ENCODE measurements at regions not wholly inside any gene's neighbourhood (a gene's known extent, or its start where the extent isn't known, plus 50 kb on each side); places are given as distances from the start of the nearest gene placed in this dataset.
"Not testable (repeated sequence)": the region's sequence is repeated elsewhere in the genome, so short reads cannot be mapped to it uniquely, and the experiment has no call there.

DNA sequence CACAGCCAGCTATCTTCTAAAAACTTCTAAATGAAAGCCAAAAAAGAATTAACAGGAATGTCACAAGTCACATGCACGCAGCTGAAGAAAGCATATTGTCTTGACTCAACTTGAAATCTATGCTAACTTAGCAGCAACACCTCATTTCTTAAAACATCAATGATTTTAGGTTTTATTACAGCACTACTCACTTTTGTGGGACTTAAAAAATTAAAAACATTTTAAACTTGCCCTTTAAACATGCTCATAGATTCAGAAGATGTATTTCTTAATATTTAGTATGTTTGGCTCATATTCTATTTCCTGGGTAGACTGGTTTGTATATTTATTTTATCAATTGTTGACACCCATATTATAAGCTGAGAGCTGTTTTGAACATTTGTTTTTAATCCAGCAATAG lies 279.4 kb downstream of the NKX6-1 start:
- Histone ChIP-seq H3K4me1 (ENCODE audit: low read depth) (peaks cover 3% of the 10 kb centered on the region), H3K36me3 (no peaks in the 10 kb centered on the region), H3K4me3 (no peak overlapping the region), H3K27me3 (no peaks in the 10 kb centered on the region), H3K9me3 (ENCODE audit: low read depth) (no peaks in the 10 kb centered on the region), H3K27ac (no peak overlapping the region)
- TF ChIP-seq, protein P1, sequence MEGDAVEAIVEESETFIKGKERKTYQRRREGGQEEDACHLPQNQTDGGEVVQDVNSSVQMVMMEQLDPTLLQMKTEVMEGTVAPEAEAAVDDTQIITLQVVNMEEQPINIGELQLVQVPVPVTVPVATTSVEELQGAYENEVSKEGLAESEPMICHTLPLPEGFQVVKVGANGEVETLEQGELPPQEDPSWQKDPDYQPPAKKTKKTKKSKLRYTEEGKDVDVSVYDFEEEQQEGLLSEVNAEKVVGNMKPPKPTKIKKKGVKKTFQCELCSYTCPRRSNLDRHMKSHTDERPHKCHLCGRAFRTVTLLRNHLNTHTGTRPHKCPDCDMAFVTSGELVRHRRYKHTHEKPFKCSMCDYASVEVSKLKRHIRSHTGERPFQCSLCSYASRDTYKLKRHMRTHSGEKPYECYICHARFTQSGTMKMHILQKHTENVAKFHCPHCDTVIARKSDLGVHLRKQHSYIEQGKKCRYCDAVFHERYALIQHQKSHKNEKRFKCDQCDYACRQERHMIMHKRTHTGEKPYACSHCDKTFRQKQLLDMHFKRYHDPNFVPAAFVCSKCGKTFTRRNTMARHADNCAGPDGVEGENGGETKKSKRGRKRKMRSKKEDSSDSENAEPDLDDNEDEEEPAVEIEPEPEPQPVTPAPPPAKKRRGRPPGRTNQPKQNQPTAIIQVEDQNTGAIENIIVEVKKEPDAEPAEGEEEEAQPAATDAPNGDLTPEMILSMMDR (IDR thresholded peaks at IDR 0.05; ENCODE audit: low read depth, low read length): no peak
- DNase-seq (ENCODE audit: low read depth in 1 of 2, low spot score in 1 of 2): no peak

GRCh38 chr4:84218031-84218430 lies 281.1 kb downstream of the NKX6-1 start:
- no peak for DNase-seq (ENCODE audit: low read depth in 1 of 2, low spot score in 1 of 2)
- no peaks in the 10 kb centered on the region for H3K9me3 ChIP-seq (ENCODE audit: low read depth)
- H3K27ac ChIP-seq: no peak overlapping the region
- TF ChIP-seq, protein P1 (IDR thresholded peaks at IDR 0.05; ENCODE audit: low read depth, low read length): no peak
- H3K4me3 ChIP-seq: no peak overlapping the region
- H3K4me1 ChIP-seq (ENCODE audit: low read depth): peaks cover 3% of the 10 kb centered on the region
- no peaks in the 10 kb centered on the region for H3K36me3 ChIP-seq
- no peaks in the 10 kb centered on the region for H3K27me3 ChIP-seq

- H3K4me3 ChIP-seq: no peak overlapping the region
- DNase-seq (ENCODE audit: low read depth in 1 of 2, low spot score in 1 of 2): no peak
- H3K27me3 ChIP-seq: no peaks in the 10 kb centered on the region
- no peaks in the 10 kb centered on the region for H3K9me3 ChIP-seq (ENCODE audit: low read depth)
- H3K4me1 ChIP-seq (ENCODE audit: low read depth): no peaks in the 10 kb centered on the region
- H3K36me3 ChIP-seq: no peaks in the 10 kb centered on the region
- TF ChIP-seq, protein P1 (IDR thresholded peaks at IDR 0.05; ENCODE audit: low read depth, low read length): no peak
- H3K27ac ChIP-seq: no peak overlapping the region
Measured at GRCh38 chr4:84215217-84215616, 283.9 kb downstream of the NKX6-1 start.

DNA sequence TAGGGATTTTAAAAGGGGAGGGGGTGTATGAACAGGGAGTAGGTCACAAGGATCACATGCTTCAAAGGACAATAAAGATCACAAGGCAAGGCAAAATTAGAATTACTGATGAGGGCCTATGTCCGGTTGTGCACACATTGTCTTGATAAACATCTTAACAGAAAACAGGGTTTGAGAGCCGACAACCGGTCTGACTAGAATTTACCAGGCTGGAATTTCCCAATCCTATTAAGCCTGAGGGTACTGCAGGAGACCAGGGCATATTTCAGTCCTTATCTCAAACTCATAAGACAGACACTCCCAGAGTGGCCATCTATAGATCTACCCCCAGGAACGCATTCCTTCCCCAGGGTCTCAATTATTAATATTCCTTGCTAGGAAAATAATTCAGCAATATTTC lies 292.9 kb downstream of the NKX6-1 start:
- not testable (repeated sequence) for H3K4me1 ChIP-seq (ENCODE audit: low read depth); H3K4me3 ChIP-seq; H3K27ac ChIP-seq; DNase-seq (ENCODE audit: low read depth in 1 of 2, low spot score in 1 of 2); H3K36me3 ChIP-seq; H3K9me3 ChIP-seq (ENCODE audit: low read depth); H3K27me3 ChIP-seq

DNA sequence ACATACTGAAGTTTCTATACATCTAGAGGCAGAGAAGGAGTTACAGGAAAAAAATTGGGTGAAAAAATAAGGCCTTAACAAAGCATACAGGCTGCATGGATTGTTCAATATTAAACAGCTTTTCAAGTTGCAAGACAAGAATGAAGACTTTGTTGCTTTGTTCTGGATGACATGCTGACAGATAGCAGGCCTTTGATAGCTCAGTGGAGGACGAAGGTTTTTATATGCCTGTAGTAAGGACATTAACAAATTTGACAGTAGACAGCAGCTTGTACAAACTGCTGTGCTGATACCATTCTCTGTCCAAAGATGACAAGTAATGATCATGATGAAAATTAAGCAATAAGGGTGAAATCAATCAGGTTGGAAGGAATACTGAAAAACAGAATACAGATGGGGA lies 309.9 kb downstream of the NKX6-1 start:
- no peak for DNase-seq (ENCODE audit: low read depth in 1 of 2, low spot score in 1 of 2)
- TF ChIP-seq, protein P1 (IDR thresholded peaks at IDR 0.05; ENCODE audit: low read depth, low read length): no peak
- Histone ChIP-seq H3K9me3 (ENCODE audit: low read depth) (no peaks in the 10 kb centered on the region), H3K4me3 (no peak overlapping the region), H3K27me3 (no peaks in the 10 kb centered on the region), H3K36me3 (no peaks in the 10 kb centered on the region), H3K27ac (no peak overlapping the region), H3K4me1 (ENCODE audit: low read depth) (no peaks in the 10 kb centered on the region)

DNA sequence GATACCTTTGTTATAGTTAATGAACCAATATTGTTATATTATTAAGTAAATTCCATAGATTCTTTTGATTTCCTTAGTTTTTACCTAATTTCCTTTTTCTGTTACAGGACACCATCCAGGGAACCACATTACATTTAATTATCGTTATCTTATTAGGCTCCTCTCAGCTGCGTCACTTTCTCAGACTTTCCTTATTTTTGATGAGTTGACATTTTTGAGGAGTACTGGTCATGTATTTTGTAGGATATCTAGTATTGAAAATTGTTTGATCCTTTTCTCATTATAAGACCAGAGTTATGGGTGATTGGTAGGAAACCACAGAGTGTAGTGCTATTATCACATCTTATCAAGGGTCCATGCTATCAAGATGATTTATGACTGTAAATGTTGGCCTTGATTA lies 319.7 kb downstream of the NKX6-1 start:
- Histone ChIP-seq H3K36me3 (no peaks in the 10 kb centered on the region), H3K9me3 (ENCODE audit: low read depth) (no peaks in the 10 kb centered on the region), H3K27ac (no peak overlapping the region), H3K27me3 (no peaks in the 10 kb centered on the region), H3K4me1 (ENCODE audit: low read depth) (no peaks in the 10 kb centered on the region), H3K4me3 (no peak overlapping the region)
- DNase-seq (ENCODE audit: low read depth in 1 of 2, low spot score in 1 of 2): no peak
- TF ChIP-seq, protein P1 (IDR thresholded peaks at IDR 0.05; ENCODE audit: low read depth, low read length): no peak
